Neural progenitor cell (in vitro differentiated cells): ENCODE measurements at regions not wholly inside any gene's neighbourhood (a gene's known extent, or its start where the extent isn't known, plus 50 kb on each side); places are given as distances from the start of the nearest gene placed in this dataset.

Experiments used
- DNase-seq: peaks from one replicate; pipeline ENCODE4 v3.0.0-alpha.2; 2016; ENCODE audit warnings: low spot score
- H2AFZ ChIP-seq: fragments of 200-600 bp; sonication (generic); replicated peaks from 2 replicates; pipeline ENCODE4 v1.6.1; 2016; ENCODE audit warnings: antibody characterized with exemption
- H3F3A ChIP-seq: fragments of 200-600 bp; sonication (generic); 2 replicates; pipeline ENCODE4 v1.6.1; 2016; ENCODE audit warnings: antibody characterized with exemption, low read depth
- H3K27ac ChIP-seq: fragments of 200-600 bp; sonication (generic); 2 replicates; pipeline ENCODE4 v1.5.1; 2016; ENCODE audit warnings: mild to moderate bottlenecking
- H3K27me3 ChIP-seq: fragments of 200-600 bp; sonication (generic); 2 replicates; pipeline ENCODE4 v1.6.1; 2016; ENCODE audit warnings: mild to moderate bottlenecking, moderate library complexity
- H3K36me3 ChIP-seq: fragments of 200-600 bp; sonication (generic); 2 replicates; pipeline ENCODE4 v1.5.1; 2016
- H3K4me1 ChIP-seq: fragments of 200-600 bp; sonication (generic); 2 replicates; pipeline ENCODE4 v1.6.1; 2016; ENCODE audit warnings: mixed run types
- H3K4me2 ChIP-seq: fragments of 200-600 bp; sonication (generic); 2 replicates; pipeline ENCODE4 v1.6.1; 2016
- H3K4me3 ChIP-seq: fragments of 200-600 bp; sonication (generic); 2 replicates; pipeline ENCODE4 v1.5.1; 2016
- H3K79me2 ChIP-seq: fragments of 200-600 bp; sonication (generic); 2 replicates; pipeline ENCODE4 v1.6.1; 2016; ENCODE audit warnings: low read depth
- H3K9ac ChIP-seq: fragments of 200-600 bp; sonication (generic); 2 replicates; pipeline ENCODE4 v1.6.1; 2016
- H3K9me3 ChIP-seq: fragments of 200-600 bp; sonication (generic); 2 replicates; pipeline ENCODE4 v1.5.1; 2016; ENCODE audit warnings: low read depth
- H4K20me1 ChIP-seq: fragments of 200-600 bp; sonication (generic); 2 replicates; pipeline ENCODE4 v1.6.1; 2016; ENCODE audit warnings: low read depth
- H3K27ac Mint-ChIP-seq: 3 replicates; pipeline ENCODE4 v1.8.0; 2021; ENCODE audit warnings: mixed read lengths
- H3K27me3 Mint-ChIP-seq: 2 replicates; pipeline ENCODE4 v1.8.0; 2022; ENCODE audit warnings: low read depth, mild to moderate bottlenecking, inconsistent platforms, moderate library complexity, mixed read lengths; ENCODE audit not compliant: insufficient read depth
- H3K36me3 Mint-ChIP-seq: 3 replicates; pipeline ENCODE4 v1.8.0; 2021; ENCODE audit warnings: mixed read lengths
- H3K4me1 Mint-ChIP-seq: 3 replicates; pipeline ENCODE4 v1.8.0; 2021; ENCODE audit warnings: mixed read lengths
- H3K4me3 Mint-ChIP-seq: 3 replicates; pipeline ENCODE4 v1.8.0; 2021; ENCODE audit warnings: mild to moderate bottlenecking, moderate library complexity, mixed read lengths
- H3K9me3 Mint-ChIP-seq: 3 replicates; pipeline ENCODE4 v1.8.0; 2020; ENCODE audit warnings: mixed read lengths
- EZH2 ChIP-seq: fragments of 200-600 bp; sonication (generic); IDR thresholded peaks from 2 replicates; pipeline ENCODE4 v1.6.1; 2017; ENCODE audit warnings: antibody characterized with exemption, mild to moderate bottlenecking, moderate library complexity
- EZH2phosphoT487 ChIP-seq: fragments of 200-600 bp; sonication (generic); IDR thresholded peaks from 2 replicates; pipeline ENCODE4 v1.6.1; 2017; ENCODE audit warnings: antibody characterized with exemption
- TF ChIP-seq, protein P1 (sequence below): fragments of 200-600 bp; sonication (generic); IDR thresholded peaks from 2 replicates; pipeline ENCODE4 v1.5.1; 2017; ENCODE audit warnings: antibody characterized with exemption, mild to moderate bottlenecking

DNA sequence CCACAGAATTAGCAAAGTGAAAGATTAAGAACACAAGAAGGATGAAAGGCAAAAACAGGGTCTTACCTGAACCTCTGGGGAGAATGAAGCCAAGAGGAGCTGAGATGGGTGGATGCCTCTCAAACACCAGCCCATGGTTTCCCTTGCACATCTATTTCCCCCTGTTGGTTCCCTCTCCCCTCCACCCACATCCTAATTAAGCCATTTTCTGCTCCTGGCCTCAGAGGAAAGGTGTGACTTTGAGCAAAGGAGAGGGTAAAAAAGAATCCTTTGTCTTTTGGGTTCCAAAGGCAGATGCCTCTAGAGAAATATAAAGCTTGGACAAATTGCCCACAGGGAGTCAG, 214.9 kb downstream of the RAP2A start:
- TF ChIP-seq EZH2 (no peak), EZH2phosphoT487 (no peak)
- TF ChIP-seq, protein P1, sequence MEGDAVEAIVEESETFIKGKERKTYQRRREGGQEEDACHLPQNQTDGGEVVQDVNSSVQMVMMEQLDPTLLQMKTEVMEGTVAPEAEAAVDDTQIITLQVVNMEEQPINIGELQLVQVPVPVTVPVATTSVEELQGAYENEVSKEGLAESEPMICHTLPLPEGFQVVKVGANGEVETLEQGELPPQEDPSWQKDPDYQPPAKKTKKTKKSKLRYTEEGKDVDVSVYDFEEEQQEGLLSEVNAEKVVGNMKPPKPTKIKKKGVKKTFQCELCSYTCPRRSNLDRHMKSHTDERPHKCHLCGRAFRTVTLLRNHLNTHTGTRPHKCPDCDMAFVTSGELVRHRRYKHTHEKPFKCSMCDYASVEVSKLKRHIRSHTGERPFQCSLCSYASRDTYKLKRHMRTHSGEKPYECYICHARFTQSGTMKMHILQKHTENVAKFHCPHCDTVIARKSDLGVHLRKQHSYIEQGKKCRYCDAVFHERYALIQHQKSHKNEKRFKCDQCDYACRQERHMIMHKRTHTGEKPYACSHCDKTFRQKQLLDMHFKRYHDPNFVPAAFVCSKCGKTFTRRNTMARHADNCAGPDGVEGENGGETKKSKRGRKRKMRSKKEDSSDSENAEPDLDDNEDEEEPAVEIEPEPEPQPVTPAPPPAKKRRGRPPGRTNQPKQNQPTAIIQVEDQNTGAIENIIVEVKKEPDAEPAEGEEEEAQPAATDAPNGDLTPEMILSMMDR = no peak
- no peak overlapping the region for H3K4me3 ChIP-seq
- no peak overlapping the region for H3K4me3 Mint-ChIP-seq
- no peak overlapping the region for H2AFZ ChIP-seq
- H3K79me2 ChIP-seq = no peaks in the 10 kb centered on the region
- H3K9ac ChIP-seq = no peak overlapping the region
- H3K4me1 Mint-ChIP-seq = peaks cover 9% of the 10 kb centered on the region
- no peak overlapping the region for H3K27ac ChIP-seq
- no peaks in the 10 kb centered on the region for H3K36me3 ChIP-seq
- H3K27me3 ChIP-seq = no peaks in the 10 kb centered on the region
- H3K36me3 Mint-ChIP-seq = no peaks in the 10 kb centered on the region
- H3K27ac Mint-ChIP-seq = no peak overlapping the region
- no peaks in the 10 kb centered on the region for H3K27me3 Mint-ChIP-seq
- no peaks in the 10 kb centered on the region for H4K20me1 ChIP-seq
- DNase-seq = no peak
- H3F3A ChIP-seq = no peaks in the 10 kb centered on the region
- H3K4me1 ChIP-seq = peaks cover 24% of the 10 kb centered on the region
- no peaks in the 10 kb centered on the region for H3K9me3 Mint-ChIP-seq
- no peaks in the 10 kb centered on the region for H3K9me3 ChIP-seq
- H3K4me2 ChIP-seq = no peak overlapping the region

DNA sequence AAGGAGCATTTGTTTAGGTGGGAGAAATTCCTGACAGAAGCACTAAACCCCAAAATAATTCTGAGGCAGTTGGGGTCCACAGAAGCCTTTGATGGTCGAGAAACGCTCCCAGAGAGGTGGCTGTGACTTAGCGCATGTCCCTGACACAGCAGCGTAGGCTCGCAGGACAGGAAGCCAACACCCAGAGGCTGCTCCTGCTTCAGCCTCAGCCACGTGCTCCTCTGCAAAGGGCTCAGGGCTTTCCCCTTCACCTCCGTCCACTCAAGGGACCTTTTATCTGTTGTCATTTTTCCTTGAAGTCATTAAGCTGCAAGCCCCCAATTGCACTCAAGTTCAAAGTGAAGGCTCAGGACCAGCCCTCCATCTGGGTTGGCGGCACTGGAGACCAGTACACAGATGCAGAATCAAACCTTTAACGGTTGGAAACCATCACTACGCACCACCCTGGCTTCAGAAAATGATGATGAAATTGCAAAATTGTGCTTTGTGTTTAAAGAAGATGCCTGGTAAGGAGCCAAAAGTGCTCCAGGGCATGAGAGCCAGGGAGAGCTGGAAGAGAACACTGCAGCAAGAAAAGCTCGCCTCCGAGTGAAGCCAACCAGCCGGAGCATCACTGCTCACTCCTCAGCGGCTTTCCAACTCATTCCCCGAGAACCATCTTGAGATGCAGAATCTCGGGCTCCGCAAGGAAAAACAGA, 219.6 kb downstream of the RAP2A start:
- H3F3A ChIP-seq = no peaks in the 10 kb centered on the region
- no peak overlapping the region for H3K27ac ChIP-seq
- no peak for DNase-seq
- no peaks in the 10 kb centered on the region for H3K36me3 ChIP-seq
- H3K27ac Mint-ChIP-seq = no peak overlapping the region
- no peaks in the 10 kb centered on the region for H3K9me3 ChIP-seq
- H3K4me1 ChIP-seq = peaks cover 18% of the 10 kb centered on the region
- no peaks in the 10 kb centered on the region for H3K79me2 ChIP-seq
- no peaks in the 10 kb centered on the region for H3K36me3 Mint-ChIP-seq
- H4K20me1 ChIP-seq = no peaks in the 10 kb centered on the region
- H3K4me3 ChIP-seq = no peak overlapping the region
- H3K27me3 Mint-ChIP-seq = no peaks in the 10 kb centered on the region
- no peak overlapping the region for H3K4me2 ChIP-seq
- no peak for TF ChIP-seq EZH2
- TF ChIP-seq EZH2phosphoT487 = no peak
- TF ChIP-seq, protein P1 = no peak
- H3K9ac ChIP-seq = no peak overlapping the region
- H3K9me3 Mint-ChIP-seq = no peaks in the 10 kb centered on the region
- H3K27me3 ChIP-seq = no peaks in the 10 kb centered on the region
- H3K4me3 Mint-ChIP-seq = no peak overlapping the region
- no peak overlapping the region for H2AFZ ChIP-seq
- peaks cover 6% of the 10 kb centered on the region for H3K4me1 Mint-ChIP-seq

DNA sequence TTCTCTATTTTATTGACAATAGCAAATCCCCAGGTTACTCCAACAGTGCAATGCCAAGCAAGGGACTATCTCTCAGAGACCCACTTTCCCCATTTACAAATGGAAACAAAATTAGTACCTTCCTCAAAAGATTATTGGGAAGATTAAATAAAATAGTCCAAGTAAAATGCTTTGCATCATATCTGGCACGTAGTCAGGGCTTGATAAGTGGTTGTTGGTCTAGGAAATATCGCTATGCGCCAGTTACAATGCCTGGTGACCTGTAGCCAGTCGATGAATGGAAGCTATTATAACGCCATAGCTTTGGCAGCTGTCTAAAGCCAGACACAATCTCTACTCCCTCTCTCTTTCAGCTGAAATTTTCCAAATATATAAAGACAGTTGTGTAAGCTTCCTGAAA, 220.3 kb downstream of the RAP2A start:
- Histone ChIP-seq H3K79me2 (no peaks in the 10 kb centered on the region), H3K9ac (no peak overlapping the region), H3K9me3 (no peaks in the 10 kb centered on the region), H3K4me1 (peaks cover 13% of the 10 kb centered on the region), H3K4me3 (no peak overlapping the region), H3K27ac (no peak overlapping the region), H3K27me3 (no peaks in the 10 kb centered on the region), H4K20me1 (no peaks in the 10 kb centered on the region), H3K4me2 (no peak overlapping the region), H2AFZ (no peak overlapping the region), H3K36me3 (no peaks in the 10 kb centered on the region), H3F3A (no peaks in the 10 kb centered on the region)
- H3K9me3 Mint-ChIP-seq = no peaks in the 10 kb centered on the region
- H3K27me3 Mint-ChIP-seq = no peaks in the 10 kb centered on the region
- TF ChIP-seq EZH2phosphoT487 (no peak), EZH2 (no peak)
- TF ChIP-seq, protein P1 = no peak
- no peaks in the 10 kb centered on the region for H3K36me3 Mint-ChIP-seq
- H3K27ac Mint-ChIP-seq = no peak overlapping the region
- DNase-seq = no peak
- no peak overlapping the region for H3K4me3 Mint-ChIP-seq
- H3K4me1 Mint-ChIP-seq = peaks cover 6% of the 10 kb centered on the region
